HG02870 (cell line): ENCODE measurements at regions not wholly inside any gene's neighbourhood (a gene's known extent, or its start where the extent isn't known, plus 50 kb on each side); places are given as distances from the start of the nearest gene placed in this dataset.
"Not testable (repeated sequence)": the region's sequence is repeated elsewhere in the genome, so short reads cannot be mapped to it uniquely, and the experiment has no call there.

ENCODE experiments used
- ATAC-seq: cut with Tn5 transposase; IDR thresholded peaks from one replicate; pipeline ENCODE4 v1.9.1; 2021; ENCODE audit warnings: mild to moderate bottlenecking, moderate library complexity; ENCODE audit not compliant: unreplicated experiment

DNA sequence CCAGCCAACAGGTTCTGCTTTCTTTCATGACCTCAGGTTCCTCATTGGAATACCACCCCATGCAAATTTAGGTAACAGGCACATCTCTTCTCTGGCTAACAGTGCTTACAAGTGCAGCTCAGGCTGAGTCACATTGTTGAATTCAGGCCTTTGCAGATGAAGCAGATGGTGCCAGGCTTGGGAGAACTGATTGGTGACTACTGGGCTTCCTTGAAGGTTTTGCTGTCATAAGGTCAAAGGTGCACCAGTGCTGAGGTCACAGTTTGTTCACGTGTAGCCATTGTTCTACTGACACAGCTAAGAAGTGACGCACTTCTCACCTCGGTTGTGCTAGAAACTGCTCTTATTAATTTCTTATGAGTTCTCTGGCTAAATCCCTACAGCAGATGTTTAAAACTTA, 128.6 kb upstream of the BMPER start:
- ATAC-seq, result no peak

- no peak for ATAC-seq
Observed at GRCh38 chr7:33778195-33778594, 127.1 kb upstream of the BMPER start.

DNA sequence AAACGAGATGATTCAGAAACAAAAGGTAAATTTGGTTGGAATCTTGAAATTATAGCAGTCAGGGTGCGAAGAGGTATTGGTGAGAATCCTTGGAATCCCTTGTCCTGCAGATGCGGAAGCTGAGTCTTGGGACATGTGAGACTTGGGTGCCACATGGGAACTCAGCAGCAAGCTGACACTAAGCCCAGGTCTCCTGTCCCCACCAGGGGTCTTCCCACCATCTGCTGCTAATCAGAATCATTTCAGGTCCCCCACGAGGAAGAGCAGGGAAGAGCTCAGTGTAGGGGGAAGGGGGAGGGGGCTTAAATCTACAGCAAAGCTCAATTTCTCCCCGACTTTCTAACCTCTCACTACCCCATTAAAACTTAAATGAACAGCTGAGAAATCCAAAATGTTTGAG, 126.1 kb upstream of the BMPER start:
- no peak for ATAC-seq

DNA sequence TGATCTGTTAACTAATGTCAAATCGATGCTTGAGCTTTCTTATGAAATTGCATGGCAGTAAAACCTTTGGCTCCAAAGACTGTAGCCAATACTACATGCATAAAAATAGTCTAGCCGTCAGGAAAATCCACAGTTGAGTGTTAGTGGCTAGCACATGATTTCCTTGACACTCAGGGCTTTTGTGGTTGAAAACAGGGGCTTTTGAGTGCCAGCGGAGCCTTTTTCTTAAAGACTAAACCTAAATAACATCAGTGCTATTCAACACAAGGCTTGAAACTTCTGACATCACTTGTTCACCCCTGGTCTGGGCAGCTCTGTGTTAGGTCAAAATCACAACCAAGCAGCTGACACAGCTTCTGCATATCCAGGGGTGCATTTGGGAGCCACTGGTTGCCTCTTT, 124.2 kb upstream of the BMPER start:
- no peak for ATAC-seq

- ATAC-seq, result no peak
Observed at GRCh38 chr7:33781796-33782195, 123.5 kb upstream of the BMPER start.

GRCh38 chr7:33784000-33784399, 121.3 kb upstream of the BMPER start:
- no peak for ATAC-seq

DNA sequence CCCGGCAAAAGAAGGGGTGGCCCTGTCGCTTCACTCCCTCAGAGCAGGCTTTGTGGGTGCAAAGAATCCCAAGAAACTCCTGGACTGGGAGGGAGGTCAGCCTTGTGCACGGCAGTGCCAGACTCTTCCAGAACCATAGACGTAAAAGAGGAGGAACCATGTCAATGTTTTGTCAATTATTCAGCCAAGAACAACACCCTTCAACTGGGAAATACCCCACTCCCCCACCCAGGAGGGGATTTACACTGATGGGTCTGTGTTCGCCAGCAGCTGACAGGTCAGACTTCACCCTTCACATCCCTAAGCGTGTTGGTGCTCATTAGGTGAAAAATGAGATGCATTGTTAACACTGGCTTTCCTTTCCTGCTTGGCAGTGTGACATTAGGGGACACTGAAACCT, 116.8 kb upstream of the BMPER start:
- no peak for ATAC-seq

DNA sequence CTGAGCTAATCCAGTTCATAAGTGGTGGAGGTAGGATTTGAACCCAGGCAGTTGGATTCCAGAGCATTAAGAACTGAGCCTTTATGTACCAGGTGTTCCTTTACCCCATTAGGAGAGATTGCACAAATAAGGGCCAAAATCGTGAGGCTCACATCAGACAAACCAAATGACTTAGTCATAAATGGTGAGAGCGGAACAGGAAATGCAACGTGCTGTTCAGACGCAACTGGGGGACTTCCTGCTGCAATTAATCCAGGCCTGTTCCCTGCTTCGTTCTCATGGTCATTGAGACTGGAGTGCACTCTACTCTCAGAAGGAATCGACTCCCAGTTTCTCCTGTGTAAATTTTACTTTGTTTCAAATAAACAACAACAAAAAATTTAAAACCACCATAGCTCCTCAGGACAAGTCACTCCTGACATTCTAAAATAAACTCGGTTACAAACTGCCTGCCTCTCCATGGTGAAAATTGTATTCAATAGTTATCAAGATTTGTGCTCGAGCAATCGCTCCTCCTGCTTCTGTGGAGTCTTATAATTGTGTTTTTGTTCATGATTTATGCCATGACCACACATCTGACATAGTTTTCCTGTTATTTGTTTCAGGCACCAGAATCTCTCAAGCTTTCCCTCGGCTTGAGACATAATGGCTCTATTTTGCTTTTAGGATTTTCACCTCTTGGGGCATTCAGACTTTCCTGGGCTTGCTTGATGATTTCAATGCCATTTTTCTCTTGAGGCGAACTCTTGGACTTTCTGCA, 115.3 kb upstream of the BMPER start:
- no peak for ATAC-seq

DNA sequence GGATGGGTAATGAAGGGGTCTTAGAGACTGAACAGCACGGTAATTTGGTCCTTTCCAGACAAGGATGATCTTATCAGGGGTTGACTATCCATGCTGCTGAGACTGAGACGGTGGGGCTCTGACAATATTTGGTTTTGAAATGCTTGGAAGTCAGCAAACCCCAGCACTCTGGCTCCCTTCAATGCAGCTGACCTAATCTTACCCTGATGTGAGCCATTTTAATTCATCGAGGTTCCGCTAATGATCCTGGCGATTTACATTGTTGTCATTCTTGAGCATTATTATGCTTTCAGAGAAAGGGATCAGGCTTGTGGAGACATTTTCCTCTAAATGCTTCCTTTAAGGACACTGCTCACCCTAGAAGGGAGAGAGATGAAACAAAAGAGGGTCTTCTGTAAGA, 114.6 kb upstream of the BMPER start:
- no peak for ATAC-seq

DNA sequence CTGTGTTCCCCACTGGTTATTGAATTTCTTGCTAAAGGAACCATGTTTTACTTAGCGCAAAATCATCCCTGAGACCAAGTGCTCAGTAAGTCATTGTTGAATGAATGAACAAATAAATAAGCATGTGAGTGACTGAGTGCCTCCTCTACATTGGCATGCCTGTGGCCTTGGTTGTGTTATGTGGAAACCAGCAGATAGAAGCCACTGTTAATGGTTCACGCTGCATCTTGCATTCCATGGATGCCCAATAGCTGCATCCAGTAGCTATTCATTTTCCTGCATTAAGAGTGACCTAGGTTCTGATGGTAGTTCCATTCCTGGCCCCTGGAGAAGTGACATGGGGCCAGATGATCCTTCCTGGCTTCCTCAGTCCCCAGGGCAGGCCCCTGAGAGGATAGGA, 113.3 kb upstream of the BMPER start:
- ATAC-seq, result no peak

GRCh38 chr7:33792547-33793105, 112.7 kb upstream of the BMPER start:
- no peak for ATAC-seq

GRCh38 chr7:33793616-33794015, 111.7 kb upstream of the BMPER start:
- ATAC-seq, result no peak

GRCh38 chr7:33794419-33794818, 110.9 kb upstream of the BMPER start:
- no peak for ATAC-seq

GRCh38 chr7:33794959-33795358, 110.4 kb upstream of the BMPER start:
- ATAC-seq, result no peak

DNA sequence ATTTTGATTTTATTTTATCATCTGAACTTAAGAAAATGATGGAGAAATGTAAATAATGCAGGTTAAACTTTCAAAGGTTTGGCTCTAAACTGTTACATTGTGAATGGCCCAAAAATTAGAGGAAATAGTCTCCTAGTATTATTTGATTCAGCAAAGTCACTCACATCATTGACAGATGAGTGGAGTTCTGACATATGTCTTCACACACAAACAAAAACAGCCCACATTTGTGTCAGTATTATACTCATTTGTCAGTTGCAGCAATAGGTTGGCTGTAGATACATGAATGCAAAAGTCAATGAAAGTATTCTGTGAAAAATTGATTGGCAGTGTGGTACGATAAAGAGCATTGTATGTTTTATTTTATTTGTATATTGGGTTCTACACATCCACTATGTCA, 108.8 kb upstream of the BMPER start:
- no peak for ATAC-seq

DNA sequence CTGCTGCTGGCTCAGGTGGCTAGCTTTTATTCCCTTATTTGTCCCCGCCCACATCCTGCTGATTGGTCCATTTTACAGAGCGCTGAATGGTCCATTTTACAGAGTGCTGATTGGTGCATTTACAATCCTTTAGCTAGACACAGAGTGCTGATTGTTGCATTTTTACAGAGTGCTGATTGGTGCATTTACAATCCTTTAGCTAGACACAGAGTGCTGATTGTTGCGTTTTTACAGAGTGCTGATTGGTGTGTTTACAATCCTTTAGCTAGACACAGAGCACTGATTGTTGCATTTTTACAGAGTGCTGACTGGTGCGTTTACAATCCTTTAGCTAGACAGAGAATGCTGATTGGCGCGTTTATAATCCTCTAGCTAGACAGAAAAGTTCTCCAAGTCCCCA, 107.8 kb upstream of the BMPER start:
- ATAC-seq, result not testable (repeated sequence)

- ATAC-seq, result no peak
Observed at GRCh38 chr7:33798686-33799325, 106.5 kb upstream of the BMPER start.

DNA sequence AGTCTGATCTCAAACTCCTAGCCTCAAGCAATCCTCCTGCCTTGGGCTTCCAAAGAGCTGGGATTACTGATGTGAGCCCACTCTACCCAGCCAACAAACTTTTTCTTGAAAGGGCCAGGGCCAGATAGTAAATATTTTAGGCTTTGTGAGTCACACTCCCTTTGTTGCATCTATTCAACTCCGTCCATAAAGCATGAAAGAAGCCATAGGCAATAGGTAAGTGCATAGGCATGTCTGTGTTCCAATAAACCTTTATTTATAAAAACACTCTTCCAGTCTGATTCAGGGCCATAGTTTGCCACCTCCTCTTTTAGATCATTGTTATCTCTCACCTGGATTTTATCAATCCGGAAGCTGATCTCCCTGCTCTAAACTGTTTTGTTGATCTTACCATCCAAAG, 105.6 kb upstream of the BMPER start:
- no peak for ATAC-seq

GRCh38 chr7:33802600-33802999, 102.7 kb upstream of the BMPER start:
- no peak for ATAC-seq

- ATAC-seq, result no peak
Observed at GRCh38 chr7:33804140-33804660, 101.1 kb upstream of the BMPER start.

DNA sequence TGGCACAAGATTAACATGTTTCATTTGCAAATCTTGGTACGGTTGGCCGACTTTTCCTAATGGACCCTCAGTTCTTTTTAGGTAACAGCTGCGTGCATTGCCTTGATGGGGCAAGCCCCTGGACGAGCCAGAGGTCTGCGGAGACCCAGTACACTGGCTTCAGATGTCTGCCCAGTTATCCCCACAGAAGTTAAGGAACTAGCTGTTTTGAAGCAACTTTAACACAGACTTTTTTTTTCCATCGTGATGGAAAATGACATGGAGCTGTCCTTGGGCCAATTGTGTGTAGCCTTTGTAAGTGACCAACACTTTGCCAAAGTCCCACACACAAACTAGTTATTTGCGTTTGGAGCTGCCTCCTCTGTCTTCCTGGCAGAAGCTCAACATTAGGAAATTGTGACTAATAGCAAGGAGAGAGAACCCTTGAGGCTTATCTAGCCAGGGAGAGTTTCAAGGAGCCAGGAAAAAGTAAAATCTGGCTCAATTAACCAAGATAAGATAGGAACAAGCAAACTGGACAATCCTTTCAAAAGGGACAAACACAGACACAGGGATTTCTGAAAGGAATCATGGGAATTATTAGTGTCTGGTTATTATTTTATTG, 99.6 kb upstream of the BMPER start:
- ATAC-seq, result no peak
